Muscle of arm (tissue), 1 donor: ENCODE measurements at regions not wholly inside any gene's neighbourhood (a gene's known extent, or its start where the extent isn't known, plus 50 kb on each side); places are given as distances from the start of the nearest gene placed in this dataset.
"Not testable (repeated sequence)": the region's sequence is repeated elsewhere in the genome, so short reads cannot be mapped to it uniquely, and the experiment has no call there.

Experiments used
- DNase-seq: peaks from one replicate; pipeline ENCODE4 v3.0.0-alpha.2; 2013

DNA sequence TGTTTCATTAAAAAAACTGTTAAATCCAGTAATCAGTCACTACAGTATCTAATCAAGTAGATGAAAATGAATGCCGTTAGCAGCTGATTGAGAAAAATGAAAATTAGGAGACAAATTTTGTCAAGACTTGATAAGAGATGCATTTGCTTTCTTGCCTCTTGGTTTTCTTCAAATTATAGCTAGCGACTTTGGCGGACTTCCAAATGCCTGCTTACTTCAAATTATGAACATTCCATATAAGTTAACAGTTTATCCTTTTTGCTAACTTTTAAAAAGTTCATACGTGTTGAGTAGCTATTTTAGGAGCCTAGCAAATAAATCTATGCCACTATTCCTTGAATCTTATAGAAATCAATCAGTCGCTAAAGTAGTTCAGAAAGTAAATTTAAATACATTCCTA, 58.8 kb downstream of the PPP4R3C start:
- DNase-seq = no peak

DNA sequence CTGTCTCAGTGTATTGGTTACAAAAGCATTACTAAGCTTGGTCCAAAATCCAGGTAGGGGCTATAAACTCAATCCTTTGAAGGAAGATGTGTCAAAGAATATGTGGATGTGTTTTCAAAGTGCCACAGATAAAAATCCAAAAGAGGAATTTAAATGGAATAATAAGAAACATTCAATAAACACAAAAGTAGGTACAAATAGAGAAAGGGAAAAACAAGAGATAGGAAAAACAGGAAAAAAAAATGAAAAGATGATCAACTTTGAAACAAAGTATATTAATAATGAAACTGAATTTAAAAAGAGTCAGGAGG, 64.0 kb downstream of the PPP4R3C start:
- no peak for DNase-seq

DNA sequence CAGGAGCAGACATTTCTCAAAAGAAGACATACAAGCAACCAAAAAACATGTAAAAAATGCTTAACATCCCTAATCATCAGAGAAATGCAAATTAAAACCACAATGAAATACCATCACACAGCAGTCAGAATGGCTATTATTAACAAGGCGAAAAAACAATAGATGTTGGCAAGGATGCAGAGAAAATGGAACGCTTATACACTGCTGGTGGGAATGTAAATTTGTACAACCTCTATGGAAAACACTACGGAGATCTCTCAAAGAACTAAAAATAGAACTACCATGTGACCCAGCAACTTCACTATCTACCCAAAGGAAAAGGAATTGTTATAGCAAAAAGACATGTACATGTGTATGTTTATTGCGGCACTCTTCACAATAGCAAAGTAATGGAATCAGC, 71.5 kb downstream of the PPP4R3C start:
- no peak for DNase-seq

DNA sequence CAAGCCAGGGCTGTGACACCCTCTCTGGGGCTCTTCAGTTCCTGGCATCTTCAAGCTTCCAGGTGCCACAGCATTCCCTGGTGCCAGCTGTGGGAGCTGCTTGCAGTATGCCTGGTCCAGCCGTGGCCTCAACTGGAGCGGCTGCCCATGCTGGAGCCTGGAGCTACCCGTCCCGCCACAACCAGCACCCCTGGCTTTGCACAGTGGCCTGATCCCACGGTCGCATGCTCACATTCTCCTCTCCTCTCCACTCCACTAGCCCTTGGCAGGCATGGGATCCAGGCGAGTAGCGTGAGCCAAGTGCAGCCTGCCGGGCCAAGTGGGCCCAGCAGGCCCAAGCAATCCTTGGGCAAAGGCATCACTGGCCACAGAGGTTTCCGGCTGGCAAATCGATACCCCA, 81.7 kb downstream of the PPP4R3C start:
- DNase-seq = no peak

DNA sequence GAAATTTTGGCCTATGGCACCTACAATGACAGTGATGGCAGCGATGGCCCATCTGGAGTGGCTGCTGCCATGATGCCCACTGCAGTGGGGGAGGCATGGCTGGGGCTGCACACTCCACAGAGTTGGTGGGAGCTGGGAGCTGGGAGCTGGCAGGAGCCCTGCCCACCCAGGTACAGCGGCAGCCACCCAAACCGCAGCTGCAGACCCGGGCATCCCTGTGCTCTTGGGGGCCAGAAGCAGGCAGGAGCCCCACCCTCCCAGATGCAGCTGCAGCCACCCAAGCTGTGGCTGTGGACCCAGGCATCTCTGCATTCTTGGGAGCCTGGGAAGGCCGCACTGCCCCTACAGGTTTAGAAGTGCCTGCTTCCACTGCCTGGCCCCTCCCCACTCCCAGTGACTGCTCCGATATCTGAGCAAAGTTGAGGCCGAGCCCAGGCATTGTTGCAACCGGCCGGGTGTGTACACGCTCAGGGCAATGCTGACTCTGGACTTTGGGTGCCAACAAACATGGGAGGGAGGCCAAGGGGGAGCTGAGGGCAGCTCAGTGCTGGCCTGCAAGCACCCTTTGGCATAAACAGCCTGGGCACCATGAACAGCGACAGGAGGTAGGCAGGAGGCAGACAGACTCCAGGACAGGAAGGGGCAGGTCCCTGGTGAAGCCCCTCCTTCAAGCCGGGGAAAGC, 82.8 kb downstream of the PPP4R3C start:
- no peak for DNase-seq

DNA sequence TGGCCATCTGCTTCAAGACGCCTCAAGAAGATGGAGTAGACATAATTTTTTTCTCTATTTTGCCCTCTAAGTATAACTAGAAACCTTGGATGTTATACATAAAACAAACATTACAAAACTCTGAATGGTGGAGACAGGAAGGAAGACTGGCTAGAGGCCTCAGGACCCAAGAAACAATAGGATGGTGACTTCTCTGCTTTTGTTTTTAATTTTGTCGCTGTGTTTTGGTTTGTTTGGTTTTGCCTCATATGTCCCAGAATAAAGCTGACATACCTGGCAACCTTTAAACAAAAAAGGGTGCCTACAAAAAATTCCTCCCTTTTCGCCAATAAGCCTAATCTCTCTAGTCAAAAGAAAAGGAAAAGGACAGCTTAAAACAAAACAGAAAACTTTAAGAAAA, 109.1 kb downstream of the PPP4R3C start:
- DNase-seq = no peak

DNA sequence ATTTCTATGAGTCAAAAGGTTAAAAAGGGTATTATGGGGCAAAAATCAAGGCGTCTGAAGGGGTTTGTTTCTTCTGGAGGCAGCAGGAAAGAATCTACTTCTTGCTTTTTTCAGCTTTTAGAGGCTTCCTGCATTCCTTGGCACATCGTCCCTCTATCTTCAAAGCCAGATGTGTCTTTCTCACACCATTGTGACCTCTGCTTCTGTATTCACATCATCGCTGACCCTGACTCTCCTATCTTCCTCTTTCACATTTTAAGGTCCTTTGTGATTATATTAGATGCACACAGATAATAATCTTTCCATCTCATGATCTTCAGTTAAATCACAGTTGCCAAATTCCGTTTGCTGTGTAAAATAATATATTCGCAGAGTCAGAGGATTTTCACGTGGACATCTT, 112.7 kb downstream of the PPP4R3C start:
- no peak for DNase-seq

DNA sequence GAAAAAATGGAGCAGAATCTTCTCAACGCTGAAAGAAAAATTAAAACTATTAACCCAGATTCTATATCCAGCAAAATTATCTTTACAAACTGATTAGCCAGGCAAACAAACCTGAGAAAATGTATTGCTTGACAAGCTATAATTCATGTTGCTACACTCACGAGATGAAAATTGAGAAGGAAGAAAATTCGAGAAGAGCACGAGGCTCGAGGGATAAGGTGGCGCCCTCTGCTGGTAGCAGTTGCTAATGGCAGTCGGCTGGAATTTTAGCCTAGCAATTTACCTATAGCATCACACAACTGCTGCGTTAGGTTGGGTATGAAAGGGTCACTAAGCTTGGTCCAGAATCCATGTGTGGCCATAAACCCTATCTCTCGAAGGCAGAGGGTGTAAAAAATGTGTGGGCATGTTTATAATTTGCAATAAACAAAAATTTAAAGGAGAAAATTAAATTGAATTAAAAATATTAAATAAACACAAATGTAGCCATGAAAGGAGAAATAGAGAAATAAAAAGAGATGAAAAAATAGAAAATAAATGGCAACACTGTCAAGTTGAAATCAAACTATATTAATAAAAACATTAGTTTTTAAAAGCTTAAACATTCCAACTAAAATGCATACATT, 126.6 kb downstream of the PPP4R3C start:
- peak; percentile 15 for DNase-seq

DNA sequence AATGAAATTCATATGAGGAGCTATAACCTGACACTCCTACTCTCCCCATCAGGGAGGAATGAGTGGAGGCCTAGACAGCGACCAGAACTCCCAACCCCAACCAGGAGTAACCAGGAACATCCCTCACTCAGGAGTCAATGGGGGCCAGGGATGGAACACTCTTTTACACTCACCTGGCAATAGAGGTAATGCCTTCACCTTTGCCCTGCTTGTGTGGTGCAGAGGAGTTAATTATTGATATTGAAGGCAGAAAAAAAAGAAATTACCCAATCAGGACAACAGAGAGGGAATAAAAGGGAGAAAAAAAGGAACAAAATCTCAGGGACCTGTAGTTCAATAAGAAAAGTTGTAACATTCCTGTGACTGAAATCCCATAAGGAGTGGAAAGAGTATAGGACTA, 141.5 kb downstream of the PPP4R3C start:
- no peak for DNase-seq

DNA sequence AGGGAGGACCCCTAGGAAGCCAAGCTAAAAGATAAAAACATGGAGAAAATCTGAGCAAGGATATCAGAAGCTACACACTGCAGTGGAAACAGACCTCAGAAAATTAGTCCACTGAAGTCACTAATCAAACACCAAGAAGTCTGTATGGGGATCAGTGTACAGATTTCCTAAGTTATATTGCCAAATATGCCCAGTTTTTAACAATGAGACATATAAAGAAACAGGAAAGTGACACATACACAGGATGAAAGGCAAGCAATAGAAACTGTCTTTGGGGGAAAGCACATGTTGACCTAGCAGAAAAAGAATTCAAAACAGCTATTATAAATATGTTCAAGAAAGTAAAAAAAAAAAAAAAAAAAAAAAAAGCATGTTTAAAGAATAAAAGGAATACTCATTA, 153.7 kb downstream of the PPP4R3C start:
- DNase-seq = no peak

DNA sequence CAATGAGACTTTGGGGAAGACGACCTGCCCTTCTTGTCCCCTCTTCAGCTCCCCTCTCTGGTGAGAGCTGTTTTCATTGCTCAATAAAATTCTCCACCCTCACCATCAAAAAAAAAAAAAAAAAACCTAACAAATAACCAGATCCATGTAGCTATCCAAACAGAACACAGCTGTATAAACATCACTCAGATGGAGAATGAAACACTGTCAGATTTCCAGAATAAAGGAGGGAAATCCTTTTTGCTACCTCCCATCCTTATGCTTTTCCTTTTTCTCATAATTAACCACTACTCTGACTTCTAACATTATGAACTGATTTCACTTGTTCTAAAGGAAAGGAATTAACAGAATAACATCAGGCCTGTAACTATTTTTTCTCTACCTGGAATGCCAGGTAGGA, 155.6 kb downstream of the PPP4R3C start:
- DNase-seq = no peak

DNA sequence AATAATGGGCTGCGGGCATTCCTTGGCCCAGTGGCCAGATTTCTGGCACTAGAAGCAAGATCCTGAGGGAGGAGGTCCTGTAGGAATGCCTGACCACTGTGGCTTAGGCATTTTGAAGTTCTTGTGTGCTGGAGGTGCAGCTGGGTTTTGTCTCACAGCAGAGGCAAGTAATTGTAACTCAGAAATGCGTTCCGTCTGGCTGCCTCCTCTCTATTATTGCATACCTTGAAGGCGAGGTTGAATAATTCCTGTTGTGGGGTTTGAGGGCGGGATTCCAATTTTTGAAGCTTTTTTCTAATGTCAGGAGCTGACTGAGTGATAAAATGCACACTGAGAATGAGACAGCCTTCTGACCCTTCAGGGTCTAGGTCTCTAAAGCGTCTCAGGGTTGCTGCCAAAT, 170.6 kb downstream of the PPP4R3C start:
- DNase-seq = not testable (repeated sequence)

DNA sequence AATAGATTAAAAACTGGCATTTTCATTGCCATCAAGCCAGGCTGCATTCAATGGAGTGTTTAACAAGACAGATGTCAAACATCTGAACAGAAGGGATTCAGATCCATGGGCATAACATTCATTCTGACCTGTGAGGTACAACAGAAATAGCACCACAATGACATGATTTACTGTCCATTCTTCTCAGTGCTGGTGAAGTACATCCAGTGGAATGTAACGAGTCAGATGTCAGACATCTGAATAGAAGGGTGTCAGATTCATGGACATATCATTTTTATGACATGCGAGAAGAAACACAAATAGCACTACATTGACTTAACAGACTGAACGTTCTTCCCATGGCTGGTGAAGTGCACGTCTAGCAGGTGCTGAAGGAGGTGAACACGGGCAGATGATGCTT, 186.4 kb downstream of the PPP4R3C start:
- no peak for DNase-seq

DNA sequence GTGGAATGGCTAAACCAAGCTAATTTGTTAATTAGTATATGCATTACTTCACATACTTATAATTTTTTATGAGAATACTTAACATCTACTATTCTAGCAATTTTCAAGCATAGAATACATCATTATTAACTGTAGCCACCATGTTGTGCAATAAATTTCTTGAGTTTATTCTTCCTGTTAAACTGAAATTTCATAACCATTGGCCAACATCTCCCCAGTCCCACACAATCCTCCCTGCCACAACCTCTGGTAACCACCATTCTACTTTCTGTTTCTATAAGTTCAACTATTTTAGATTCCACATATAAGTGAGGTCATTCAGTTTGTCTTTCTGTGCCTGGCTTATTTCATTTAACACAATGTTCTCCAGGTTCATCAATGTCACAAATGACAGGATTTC, 208.5 kb downstream of the PPP4R3C start:
- no peak for DNase-seq

DNA sequence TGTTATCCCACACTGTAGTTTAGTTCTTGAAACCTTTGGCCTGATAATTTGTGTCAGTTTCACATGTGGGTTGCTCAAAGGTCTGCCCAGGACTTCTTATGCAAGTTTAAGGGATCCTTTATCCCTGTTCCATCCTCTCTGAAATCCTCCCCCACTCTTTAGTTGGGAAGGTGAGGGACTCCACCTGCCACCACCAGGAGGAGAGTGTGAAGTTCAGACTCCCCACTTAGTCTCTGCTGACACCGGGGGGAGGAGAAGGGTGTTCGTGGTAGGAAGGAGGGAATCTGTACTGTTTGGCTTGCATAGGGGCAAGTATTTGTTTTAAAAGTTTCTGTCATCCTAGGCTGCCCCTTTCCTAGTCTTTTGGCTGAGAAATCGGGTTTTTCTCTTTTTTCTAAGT, 211.8 kb downstream of the PPP4R3C start:
- DNase-seq = no peak

DNA sequence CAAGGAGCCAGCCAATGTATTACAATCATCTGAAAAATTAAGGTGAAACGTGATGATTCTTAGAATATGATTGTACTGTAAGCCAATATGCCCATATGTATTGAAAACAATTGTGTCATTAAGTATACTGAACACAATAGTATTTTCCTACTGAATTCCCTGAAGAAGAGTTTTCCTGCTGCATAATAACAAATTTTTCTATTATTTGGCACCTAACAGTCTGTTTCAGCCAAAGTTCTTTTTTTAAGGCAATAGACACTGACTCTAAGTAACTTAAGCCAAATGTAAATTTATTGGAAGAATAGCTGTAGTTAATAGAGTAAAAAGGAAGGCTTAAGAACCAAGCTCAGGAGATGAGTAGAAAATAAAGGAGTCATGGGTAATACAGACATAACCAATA, 220.6 kb downstream of the PPP4R3C start:
- no peak for DNase-seq

DNA sequence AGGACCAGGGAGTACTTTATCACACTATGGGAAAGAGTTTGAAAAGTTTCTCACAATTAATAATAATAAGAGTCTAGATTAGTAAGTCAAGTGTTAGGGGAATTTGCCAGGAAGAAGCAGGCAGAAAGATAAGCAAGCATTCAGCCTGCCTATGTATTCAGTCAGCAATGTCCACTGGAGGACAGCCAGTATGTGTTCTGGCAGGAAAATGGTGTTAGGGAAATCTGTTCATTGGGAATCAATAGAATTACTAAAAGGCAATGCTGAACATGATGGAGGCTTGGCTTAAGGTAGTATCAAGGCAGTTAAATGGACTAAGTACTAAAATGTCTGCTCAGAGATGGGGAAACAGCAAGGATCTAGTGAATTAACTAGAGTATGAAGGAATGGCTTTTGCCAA, 221.2 kb downstream of the PPP4R3C start:
- DNase-seq = peak; percentile 41

DNA sequence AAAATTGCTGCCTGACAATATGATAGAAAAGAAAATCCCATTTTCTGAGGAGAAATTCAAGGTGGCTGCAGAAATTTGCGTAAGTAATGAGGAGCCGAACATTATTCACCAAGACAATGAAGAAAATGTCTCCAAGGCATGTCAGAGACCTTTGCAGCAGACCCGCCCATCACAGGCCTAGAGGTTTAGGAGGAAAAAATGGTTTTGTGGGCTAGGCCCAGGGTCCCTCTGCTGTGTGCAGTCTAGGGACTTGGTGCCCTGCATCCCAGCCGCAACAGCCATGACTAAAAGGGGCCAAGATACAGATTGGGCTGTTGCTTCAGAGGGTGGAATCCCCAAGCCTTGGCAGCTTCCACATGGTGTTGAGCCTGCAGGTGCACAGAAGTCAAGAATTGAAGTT, 223.1 kb downstream of the PPP4R3C start:
- not testable (repeated sequence) for DNase-seq

DNA sequence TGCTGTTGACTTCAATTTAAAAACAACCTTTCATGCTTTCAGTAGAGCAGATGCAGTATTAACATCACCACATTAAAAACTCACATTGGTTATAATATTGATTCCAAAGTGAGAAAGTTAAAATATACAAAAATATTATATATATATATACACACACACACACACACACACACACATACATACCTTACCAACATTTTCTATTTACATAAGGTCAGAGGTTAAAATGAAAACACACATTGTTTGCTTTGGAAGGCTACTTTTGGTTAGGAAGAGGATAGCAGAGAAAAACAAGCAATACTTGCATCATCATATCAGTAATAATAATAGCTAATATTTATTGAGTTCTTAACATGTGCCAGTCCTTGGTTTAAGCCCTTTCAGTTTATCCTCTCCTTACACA, 226.5 kb downstream of the PPP4R3C start:
- no peak for DNase-seq

DNA sequence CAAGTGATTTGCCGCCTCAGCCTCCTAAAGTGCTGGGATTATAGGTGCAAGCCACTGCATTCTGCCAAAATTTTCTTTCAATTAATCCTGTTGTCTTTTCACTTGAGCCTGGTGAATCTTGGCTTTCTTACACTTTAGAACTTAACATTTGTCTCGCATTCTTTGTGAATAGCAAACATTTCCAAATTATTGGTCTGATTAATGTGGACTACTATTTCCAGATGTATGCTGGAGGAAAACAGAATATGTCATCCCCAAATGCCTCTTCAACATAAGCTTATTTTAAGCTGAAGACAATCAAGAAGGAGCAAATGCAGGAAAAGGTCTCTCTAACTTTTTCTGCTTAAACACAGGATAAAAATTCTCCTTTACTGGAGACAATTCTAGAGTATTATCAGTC, 233.4 kb downstream of the PPP4R3C start:
- no peak for DNase-seq

DNA sequence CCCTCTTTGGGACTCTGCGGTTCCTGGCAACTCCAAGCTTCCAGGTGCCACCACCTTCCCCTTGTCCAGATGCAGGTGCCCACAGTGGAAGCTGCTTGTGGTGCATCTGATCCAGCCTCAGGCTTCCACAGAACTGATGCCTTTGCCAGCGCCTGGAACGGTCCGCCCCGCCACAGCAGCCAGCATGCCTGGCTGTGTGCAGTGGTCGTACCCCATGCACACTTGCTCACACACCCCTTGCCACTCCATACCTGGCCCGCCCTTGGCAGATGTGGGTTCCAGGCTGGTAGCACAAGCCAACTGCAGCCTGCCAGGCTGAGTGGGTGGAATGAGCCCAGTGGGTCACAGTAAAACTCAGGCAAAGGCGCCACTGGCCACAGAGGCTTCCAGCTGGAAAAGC, 240.5 kb downstream of the PPP4R3C start:
- DNase-seq = no peak

DNA sequence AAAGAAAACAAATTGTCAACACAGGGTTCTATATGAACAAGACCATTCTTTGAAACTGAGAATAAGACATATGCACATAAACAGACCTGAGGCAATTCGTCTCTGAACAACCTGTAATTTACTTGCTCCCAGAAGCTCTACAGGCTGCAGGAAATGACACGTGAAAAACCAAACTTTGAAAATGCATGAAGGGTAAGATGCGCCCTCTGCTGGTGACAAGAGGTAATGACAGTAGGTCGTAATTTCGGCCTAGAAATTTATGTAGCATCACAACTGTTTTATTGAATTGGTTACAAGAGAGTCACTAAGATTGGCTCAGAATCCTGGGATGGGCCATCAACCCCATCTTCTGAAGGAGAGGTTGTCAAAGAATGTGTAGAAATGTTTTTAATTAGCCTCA, 276.5 kb downstream of the PPP4R3C start:
- DNase-seq = no peak

DNA sequence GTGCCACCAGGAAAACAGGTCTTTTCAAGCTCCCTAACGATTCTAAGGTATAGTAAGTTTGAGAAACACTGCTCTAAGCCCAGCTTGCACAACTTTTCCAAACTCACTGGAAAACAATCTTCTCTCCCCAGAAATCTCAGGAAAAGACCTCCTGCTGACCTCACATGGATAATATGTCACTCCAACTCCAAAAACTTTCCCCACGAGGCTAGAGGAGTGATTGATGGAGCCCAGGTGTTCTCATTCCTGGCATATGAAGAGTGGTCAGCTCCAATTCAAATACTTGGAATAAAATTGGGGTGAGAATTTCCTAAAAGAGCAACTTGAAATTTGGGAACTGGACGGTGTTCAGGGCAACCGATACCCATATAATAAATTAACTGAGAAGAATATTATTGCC, 299.9 kb downstream of the PPP4R3C start:
- DNase-seq = peak; percentile 27

DNA sequence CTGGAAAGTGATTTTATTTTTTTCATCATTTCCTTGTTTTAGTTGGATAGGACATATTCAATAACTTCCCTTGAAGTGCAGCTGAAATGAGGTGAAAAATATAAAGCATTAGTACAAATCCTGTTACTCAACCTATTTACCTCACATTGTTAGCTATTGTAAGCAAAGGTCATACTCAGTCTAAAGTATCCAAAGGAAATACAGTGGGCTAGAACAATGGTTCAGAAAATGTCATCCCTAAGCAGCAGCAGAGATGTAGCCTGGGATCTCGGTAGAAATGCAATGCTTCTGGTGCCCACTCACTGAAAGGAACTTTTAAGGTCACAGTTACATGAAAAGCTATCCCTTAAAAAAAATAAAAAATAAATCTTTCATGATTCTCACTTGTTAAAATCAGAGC, 300.6 kb downstream of the PPP4R3C start:
- DNase-seq = no peak
